ENCODE measurements at regions not wholly inside any gene's neighbourhood (a gene's known extent, or its start where the extent isn't known, plus 50 kb on each side); places are given as distances from the start of the nearest gene placed in this dataset.

- DNase-seq (ENCODE audit: low read depth) = no peak
- H3K27me3 ChIP-seq (ENCODE audit: control insufficient read depth, insufficient read depth, low read length) = no peaks in the 10 kb centered on the region
- no peak for TF ChIP-seq CTCF (IDR thresholded peaks at IDR 0.05; ENCODE audit: insufficient read depth, low read length, severe bottlenecking)
- no peaks in the 10 kb centered on the region for H3K36me3 ChIP-seq (ENCODE audit: control insufficient read depth, insufficient read depth, low read length)
- no peak for FAIRE-seq
- no peak overlapping the region for H3K4me3 ChIP-seq (ENCODE audit: low read depth, low read length)
Measured at GRCh38 chr3:187973977-187974870, 179.7 kb upstream of the LPP start.

- TF ChIP-seq CTCF (IDR thresholded peaks at IDR 0.05; ENCODE audit: insufficient read depth, low read length, severe bottlenecking) = no peak
- no peaks in the 10 kb centered on the region for H3K27me3 ChIP-seq (ENCODE audit: control insufficient read depth, insufficient read depth, low read length)
- DNase-seq (ENCODE audit: low read depth) (no peak), FAIRE-seq (no peak)
- H3K4me3 ChIP-seq (ENCODE audit: low read depth, low read length) = no peak overlapping the region
- no peaks in the 10 kb centered on the region for H3K36me3 ChIP-seq (ENCODE audit: control insufficient read depth, insufficient read depth, low read length)
Measured at GRCh38 chr3:187974871-187975271, 179.1 kb upstream of the LPP start.

- DNase-seq (ENCODE audit: low read depth) (no peak), FAIRE-seq (no peak)
- no peaks in the 10 kb centered on the region for H3K36me3 ChIP-seq (ENCODE audit: control insufficient read depth, insufficient read depth, low read length)
- TF ChIP-seq CTCF (IDR thresholded peaks at IDR 0.05; ENCODE audit: insufficient read depth, low read length, severe bottlenecking) = no peak
- H3K4me3 ChIP-seq (ENCODE audit: low read depth, low read length) = no peak overlapping the region
- no peaks in the 10 kb centered on the region for H3K27me3 ChIP-seq (ENCODE audit: control insufficient read depth, insufficient read depth, low read length)
Measured at GRCh38 chr3:187975561-187976364, 178.2 kb upstream of the LPP start.

GRCh38 chr3:187976365-187976900 is 177.5 kb upstream of the LPP start:
- no peak for TF ChIP-seq CTCF (IDR thresholded peaks at IDR 0.05; ENCODE audit: insufficient read depth, low read length, severe bottlenecking)
- no peak overlapping the region for H3K4me3 ChIP-seq (ENCODE audit: low read depth, low read length)
- no peaks in the 10 kb centered on the region for H3K27me3 ChIP-seq (ENCODE audit: control insufficient read depth, insufficient read depth, low read length)
- no peaks in the 10 kb centered on the region for H3K36me3 ChIP-seq (ENCODE audit: control insufficient read depth, insufficient read depth, low read length)
- DNase-seq (ENCODE audit: low read depth) (peak; percentile 41), FAIRE-seq (no peak)

- TF ChIP-seq CTCF (IDR thresholded peaks at IDR 0.05; ENCODE audit: insufficient read depth, low read length, severe bottlenecking) = no peak
- no peak for FAIRE-seq
Measured at GRCh38 chr3:187977659-187978058, 176.3 kb upstream of the LPP start.

More at GRCh38 chr3:187977659-187978058, 176.3 kb upstream of the LPP start:
- Histone ChIP-seq H3K36me3 (ENCODE audit: control insufficient read depth, insufficient read depth, low read length) (no peaks in the 10 kb centered on the region), H3K4me3 (ENCODE audit: low read depth, low read length) (no peak overlapping the region), H3K27me3 (ENCODE audit: control insufficient read depth, insufficient read depth, low read length) (no peaks in the 10 kb centered on the region)
- no peak for DNase-seq (ENCODE audit: low read depth)
